ENCODE measurements at regions not wholly inside any gene's neighbourhood (a gene's known extent, or its start where the extent isn't known, plus 50 kb on each side); places are given as distances from the start of the nearest gene placed in this dataset.

DNA sequence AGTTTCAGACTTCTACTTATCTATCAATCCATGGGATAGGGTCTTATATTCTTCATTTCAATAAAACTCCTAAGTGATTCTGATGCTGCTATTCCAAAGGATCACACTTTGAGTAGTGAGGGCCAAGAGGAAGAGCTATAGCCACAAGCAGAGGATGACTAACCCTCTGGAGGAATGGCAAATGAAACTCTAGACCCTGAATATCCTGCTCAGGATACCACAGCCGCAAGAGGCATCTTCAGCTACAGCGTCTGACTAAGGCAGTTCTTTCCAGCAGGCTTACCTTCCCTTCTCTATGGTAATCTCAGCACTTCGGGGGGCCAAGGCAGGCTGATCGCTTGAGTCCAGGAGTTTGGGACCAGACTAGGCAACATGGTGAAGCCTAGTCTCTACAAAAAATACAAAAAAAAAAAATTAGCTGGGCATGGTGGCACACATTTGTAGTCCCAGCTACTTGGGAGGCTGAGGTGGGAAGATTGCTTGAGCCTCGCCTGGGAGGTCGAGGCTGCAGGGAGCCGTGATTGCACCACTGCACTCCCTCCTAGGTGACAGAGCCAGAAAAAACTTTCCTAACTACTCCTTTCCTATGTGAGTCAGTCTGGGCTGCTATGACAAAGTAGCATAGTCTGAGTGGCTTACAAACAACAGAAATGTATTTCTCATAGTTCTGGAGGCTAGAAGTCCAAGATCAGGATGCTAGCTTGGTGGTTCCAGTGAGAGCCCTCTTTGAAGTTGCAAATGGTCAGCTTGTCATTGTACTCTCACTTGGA lies 371.9 kb downstream of the IRS1 start:
- no peak overlapping the region for H3K4me3 ChIP-seq (ENCODE audit: low read depth, low read length)
- TF ChIP-seq CTCF (IDR thresholded peaks at IDR 0.05; ENCODE audit: control insufficient read depth, extremely low read depth, insufficient read depth): no peak
- DNase-seq (ENCODE audit: low read depth): no peak

- H3K4me3 ChIP-seq (ENCODE audit: low read depth, low read length): no peak overlapping the region
- no peak for DNase-seq (ENCODE audit: low read depth)
- no peak for TF ChIP-seq CTCF (IDR thresholded peaks at IDR 0.05; ENCODE audit: control insufficient read depth, extremely low read depth, insufficient read depth)
Measured at GRCh38 chr2:226426292-226426736, 373.3 kb downstream of the IRS1 start.

GRCh38 chr2:226424971-226425370 lies 374.6 kb downstream of the IRS1 start:
- no peak for TF ChIP-seq CTCF (IDR thresholded peaks at IDR 0.05; ENCODE audit: control insufficient read depth, extremely low read depth, insufficient read depth)
- no peak overlapping the region for H3K4me3 ChIP-seq (ENCODE audit: low read depth, low read length)
- no peak for DNase-seq (ENCODE audit: low read depth)

- H3K4me3 ChIP-seq (ENCODE audit: low read depth, low read length): no peak overlapping the region
- TF ChIP-seq CTCF (IDR thresholded peaks at IDR 0.05; ENCODE audit: control insufficient read depth, extremely low read depth, insufficient read depth): no peak
- no peak for DNase-seq (ENCODE audit: low read depth)
Measured at GRCh38 chr2:226423498-226423960, 376.1 kb downstream of the IRS1 start.

DNA sequence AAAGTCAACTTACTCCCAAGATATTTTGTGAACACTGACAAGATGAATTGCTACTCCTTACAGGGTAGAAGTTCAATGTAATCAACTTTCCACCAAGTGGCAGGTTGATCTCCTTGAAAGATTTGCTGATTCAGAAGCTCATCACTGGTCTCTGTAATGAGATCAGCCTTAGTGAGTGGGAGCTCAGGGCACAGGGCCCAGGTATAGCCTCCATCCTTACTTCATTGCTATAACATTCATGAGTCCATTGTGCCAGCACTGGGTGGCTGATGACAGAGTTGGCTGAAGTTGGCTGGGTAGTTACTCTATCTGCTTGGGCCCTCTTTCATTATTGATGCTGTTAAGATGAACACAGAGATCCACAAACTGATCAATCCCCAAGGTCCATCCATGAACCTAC lies 379.0 kb downstream of the IRS1 start:
- TF ChIP-seq CTCF (IDR thresholded peaks at IDR 0.05; ENCODE audit: control insufficient read depth, extremely low read depth, insufficient read depth): no peak
- DNase-seq (ENCODE audit: low read depth): no peak
- no peak overlapping the region for H3K4me3 ChIP-seq (ENCODE audit: low read depth, low read length)

- DNase-seq (ENCODE audit: low read depth): no peak
- H3K4me3 ChIP-seq (ENCODE audit: low read depth, low read length): no peak overlapping the region
- TF ChIP-seq CTCF (IDR thresholded peaks at IDR 0.05; ENCODE audit: control insufficient read depth, extremely low read depth, insufficient read depth): no peak
Measured at GRCh38 chr2:226418521-226418920, 381.1 kb downstream of the IRS1 start.

GRCh38 chr2:226414335-226414734 lies 385.3 kb downstream of the IRS1 start:
- no peak for DNase-seq (ENCODE audit: low read depth)
- TF ChIP-seq CTCF (IDR thresholded peaks at IDR 0.05; ENCODE audit: control insufficient read depth, extremely low read depth, insufficient read depth): no peak
- no peak overlapping the region for H3K4me3 ChIP-seq (ENCODE audit: low read depth, low read length)

Data from LNCaP clone FGC (cell line).